ENCODE measurements at regions not wholly inside any gene's neighbourhood (a gene's known extent, or its start where the extent isn't known, plus 50 kb on each side); places are given as distances from the start of the nearest gene placed in this dataset.

GRCh38 chr1:29393451-29393826 lies 157.1 kb downstream of the PTPRU start:
- TF ChIP-seq CTCF (IDR thresholded peaks at IDR 0.05) (no peak), POLR2A (IDR thresholded peaks at IDR 0.05; ENCODE audit: low read depth) (no peak), POLR2AphosphoS5 (IDR thresholded peaks at IDR 0.05) (no peak)

Measured in esophagus muscularis mucosa (tissue), 3 donors.